GM12864 (cell line): ENCODE measurements at regions not wholly inside any gene's neighbourhood (a gene's known extent, or its start where the extent isn't known, plus 50 kb on each side); places are given as distances from the start of the nearest gene placed in this dataset.
"Not testable (repeated sequence)": the region's sequence is repeated elsewhere in the genome, so short reads cannot be mapped to it uniquely, and the experiment has no call there.

Source experiments
- DNase-seq: peaks from one replicate; pipeline ENCODE4 v3.0.0-alpha.2; 2011; ENCODE audit warnings: low read depth
- H3K4me3 ChIP-seq: 2 replicates; pipeline ENCODE4 v1.5.1; 2011; ENCODE audit warnings: mild to moderate bottlenecking, low read depth, low read length, control low read depth
- TF ChIP-seq, protein P1 (sequence below): IDR thresholded peaks from 2 replicates; pipeline ENCODE4 v1.5.1; 2011; ENCODE audit warnings: low read depth, mild to moderate bottlenecking, moderate library complexity, low read length, control low read depth, inconsistent platforms; ENCODE audit errors: missing control alignments

DNA sequence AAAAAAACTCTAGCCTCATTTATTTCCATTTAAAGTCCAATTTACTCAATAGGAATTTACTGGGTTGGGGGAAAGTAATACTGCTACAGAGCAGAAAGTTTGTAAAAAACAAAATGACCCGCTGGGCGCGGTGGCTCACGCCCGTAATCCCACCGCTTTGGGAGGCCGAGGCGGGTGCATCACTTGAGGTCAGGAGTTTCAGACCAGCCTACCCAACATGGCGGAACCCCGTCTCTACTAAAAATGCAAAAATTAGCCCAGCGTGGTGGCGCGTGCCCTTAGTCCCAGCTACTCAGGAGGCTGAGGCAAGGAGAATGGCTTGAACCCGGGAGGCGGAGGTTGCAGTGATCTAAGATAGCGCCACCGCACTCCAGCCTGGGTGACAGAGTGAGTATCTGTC, 745.6 kb downstream of the SLITRK1 start:
- no peak for DNase-seq
- TF ChIP-seq, protein P1, sequence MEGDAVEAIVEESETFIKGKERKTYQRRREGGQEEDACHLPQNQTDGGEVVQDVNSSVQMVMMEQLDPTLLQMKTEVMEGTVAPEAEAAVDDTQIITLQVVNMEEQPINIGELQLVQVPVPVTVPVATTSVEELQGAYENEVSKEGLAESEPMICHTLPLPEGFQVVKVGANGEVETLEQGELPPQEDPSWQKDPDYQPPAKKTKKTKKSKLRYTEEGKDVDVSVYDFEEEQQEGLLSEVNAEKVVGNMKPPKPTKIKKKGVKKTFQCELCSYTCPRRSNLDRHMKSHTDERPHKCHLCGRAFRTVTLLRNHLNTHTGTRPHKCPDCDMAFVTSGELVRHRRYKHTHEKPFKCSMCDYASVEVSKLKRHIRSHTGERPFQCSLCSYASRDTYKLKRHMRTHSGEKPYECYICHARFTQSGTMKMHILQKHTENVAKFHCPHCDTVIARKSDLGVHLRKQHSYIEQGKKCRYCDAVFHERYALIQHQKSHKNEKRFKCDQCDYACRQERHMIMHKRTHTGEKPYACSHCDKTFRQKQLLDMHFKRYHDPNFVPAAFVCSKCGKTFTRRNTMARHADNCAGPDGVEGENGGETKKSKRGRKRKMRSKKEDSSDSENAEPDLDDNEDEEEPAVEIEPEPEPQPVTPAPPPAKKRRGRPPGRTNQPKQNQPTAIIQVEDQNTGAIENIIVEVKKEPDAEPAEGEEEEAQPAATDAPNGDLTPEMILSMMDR, result no peak
- H3K4me3 ChIP-seq, result no peak overlapping the region

DNA sequence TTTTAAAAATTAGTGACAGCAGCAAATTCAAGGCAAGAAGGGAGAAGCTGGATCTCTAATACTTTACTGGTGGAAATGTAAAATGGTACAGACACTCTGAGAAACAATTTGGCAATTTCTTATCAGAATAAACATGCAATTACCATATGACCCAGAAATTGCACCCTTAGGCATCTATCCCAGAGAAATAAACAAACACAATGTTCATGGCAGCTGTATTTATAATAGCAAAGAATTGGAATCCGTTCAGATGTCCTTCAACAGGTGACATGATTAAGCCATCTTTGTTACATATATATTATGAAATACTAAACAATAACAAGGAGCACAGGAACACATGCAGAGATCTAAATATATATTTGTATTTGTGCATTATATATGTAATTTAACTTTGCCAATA, 756.5 kb downstream of the SLITRK1 start:
- DNase-seq, result no peak
- TF ChIP-seq, protein P1, result no peak

DNA sequence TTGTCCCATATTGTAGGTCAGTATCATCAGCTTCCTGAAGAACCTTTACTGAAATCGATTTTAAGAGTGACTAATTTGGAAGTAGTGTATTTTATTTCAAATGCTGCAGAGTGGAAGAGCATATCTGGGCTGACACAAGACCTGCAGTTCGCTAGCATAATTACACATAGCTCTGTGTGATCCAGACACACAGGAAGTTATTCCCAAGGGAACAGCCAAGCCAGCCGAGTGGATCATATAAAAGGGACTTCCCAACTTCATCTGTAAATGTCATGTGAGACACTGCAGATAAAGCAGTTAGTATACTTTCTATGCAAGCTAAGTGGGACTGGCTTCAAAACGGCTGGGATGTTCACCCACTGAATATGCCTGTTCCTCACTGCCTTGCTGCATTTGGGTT, 760.4 kb downstream of the SLITRK1 start:
- DNase-seq, result no peak
- TF ChIP-seq, protein P1, result no peak
- H3K4me3 ChIP-seq, result no peak overlapping the region

More for the DNA sequence above, 756.5 kb downstream of the SLITRK1 start:
- no peak overlapping the region for H3K4me3 ChIP-seq

DNA sequence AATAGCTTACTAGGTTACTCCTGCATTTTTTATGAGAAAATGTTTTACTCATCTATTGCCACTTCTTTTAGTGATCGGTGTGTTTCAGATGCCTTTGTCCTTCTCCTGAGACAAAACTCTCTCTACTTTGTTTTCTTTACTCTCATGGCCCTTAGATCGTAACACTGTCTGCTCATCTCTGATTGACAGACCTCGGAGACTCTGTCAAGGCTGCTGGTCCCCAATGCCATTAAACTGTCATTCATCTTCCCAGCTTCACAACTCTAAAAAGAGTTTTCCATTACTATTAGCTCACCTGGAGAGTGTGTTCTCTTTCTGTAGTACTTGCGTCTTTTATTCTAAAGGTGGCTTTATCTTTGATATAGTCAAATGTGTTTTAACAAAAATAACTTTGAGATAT, 765.2 kb downstream of the SLITRK1 start:
- no peak overlapping the region for H3K4me3 ChIP-seq
- TF ChIP-seq, protein P1, result no peak
- no peak for DNase-seq

DNA sequence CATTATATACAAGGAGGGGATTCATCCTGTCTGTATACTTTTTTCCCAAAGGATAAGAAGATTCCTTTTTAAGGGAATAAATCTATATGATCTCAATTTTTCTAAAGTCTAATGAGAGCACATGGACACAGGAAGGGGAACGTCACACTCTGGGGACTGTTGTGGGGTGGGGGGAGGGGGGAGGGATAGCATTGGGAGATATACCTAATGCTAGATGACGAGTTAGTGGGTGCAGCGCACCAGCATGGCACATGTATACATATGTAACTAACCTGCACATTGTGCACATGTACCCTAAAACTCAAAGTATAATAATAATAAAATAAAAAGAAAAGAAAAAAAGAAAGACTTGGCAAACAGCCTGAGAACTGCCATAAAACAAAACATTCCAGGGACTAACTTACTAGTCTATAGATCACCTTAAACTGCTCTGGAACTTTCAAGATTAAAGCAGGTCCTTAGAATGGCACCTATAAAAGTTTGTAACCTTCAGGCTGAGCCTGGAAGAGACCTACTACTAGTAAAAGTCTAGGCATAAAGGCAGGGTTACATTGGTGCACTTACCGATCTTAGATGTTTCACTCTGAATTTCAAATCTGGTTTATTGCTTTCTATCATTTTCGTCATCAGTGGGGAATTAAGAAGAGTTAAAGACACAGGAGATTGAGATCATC, 780.6 kb downstream of the SLITRK1 start:
- not testable (repeated sequence) for H3K4me3 ChIP-seq, DNase-seq

DNA sequence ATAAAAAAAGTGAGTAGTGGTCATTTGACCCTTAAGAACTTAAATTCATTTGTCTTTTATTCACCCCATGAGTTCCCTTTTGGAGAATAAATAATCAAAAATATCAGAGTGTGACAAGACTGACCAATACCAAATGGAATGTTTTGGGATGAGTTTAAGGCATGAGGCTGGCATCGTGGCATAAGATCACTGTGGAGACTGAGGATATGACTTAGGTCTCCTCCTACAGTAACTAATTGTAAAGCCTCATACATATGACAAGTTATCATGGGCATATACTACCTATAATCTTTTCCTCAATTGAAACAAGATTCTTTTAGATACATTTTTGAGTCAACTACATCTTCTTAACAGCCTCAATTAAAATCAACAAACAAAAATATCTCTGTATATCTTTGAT, 782.0 kb downstream of the SLITRK1 start:
- DNase-seq, result no peak
- no peak overlapping the region for H3K4me3 ChIP-seq
- TF ChIP-seq, protein P1, result no peak

DNA sequence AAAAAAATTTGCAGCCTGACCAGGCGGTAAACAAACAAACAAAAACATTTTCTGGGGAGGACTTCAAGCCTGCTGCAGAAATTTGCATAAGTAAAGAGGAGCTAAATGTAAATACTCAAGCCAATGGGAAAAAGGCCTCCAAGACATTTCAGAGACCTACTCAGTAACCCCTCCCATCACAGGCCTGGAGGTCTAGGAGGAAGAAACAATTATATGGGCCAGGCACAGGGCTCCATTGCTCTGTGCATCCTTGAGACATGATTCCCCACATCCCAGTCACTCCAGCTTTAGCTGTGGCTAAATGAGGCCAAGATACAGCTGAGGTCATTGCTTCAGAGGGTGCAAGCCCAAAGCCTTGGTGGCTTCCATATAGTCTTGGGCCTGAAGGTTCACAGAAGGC, 793.4 kb downstream of the SLITRK1 start:
- TF ChIP-seq, protein P1, result no peak
- no peak for DNase-seq
- H3K4me3 ChIP-seq, result no peak overlapping the region
